AG20443 (cell line): ENCODE measurements at regions not wholly inside any gene's neighbourhood (a gene's known extent, or its start where the extent isn't known, plus 50 kb on each side); places are given as distances from the start of the nearest gene placed in this dataset.
"Not testable (repeated sequence)": the region's sequence is repeated elsewhere in the genome, so short reads cannot be mapped to it uniquely, and the experiment has no call there.

Experiments
- DNase-seq: peaks from one replicate; pipeline ENCODE4 v3.0.0; 2012; ENCODE audit warnings: low spot score, mixed read lengths

- no peak for DNase-seq
These were observed 119.7 kb upstream of the ZFP64 start for GRCh38 chr20:52311209-52311794.

- no peak for DNase-seq
These were observed 117.6 kb upstream of the ZFP64 start for GRCh38 chr20:52309181-52309580.

GRCh38 chr20:52306477-52306876, 114.9 kb upstream of the ZFP64 start:
- no peak for DNase-seq

- no peak for DNase-seq
These were observed 114.3 kb upstream of the ZFP64 start for GRCh38 chr20:52305858-52306257.

- DNase-seq, result no peak
These were observed 113.6 kb upstream of the ZFP64 start for GRCh38 chr20:52305024-52305645.

GRCh38 chr20:52303281-52303950, 111.8 kb upstream of the ZFP64 start:
- DNase-seq, result no peak

GRCh38 chr20:52302736-52303135, 111.2 kb upstream of the ZFP64 start:
- DNase-seq, result no peak

- DNase-seq, result not testable (repeated sequence)
These were observed 110.5 kb upstream of the ZFP64 start for GRCh38 chr20:52302051-52302450.

GRCh38 chr20:52295556-52295955, 104.0 kb upstream of the ZFP64 start:
- no peak for DNase-seq

- no peak for DNase-seq
These were observed 102.6 kb upstream of the ZFP64 start for GRCh38 chr20:52294106-52294628.

- DNase-seq, result no peak
These were observed 99.5 kb upstream of the ZFP64 start for GRCh38 chr20:52291109-52291508.

- no peak for DNase-seq
These were observed 99.0 kb upstream of the ZFP64 start for GRCh38 chr20:52290569-52290968.

GRCh38 chr20:52289956-52290565, 98.5 kb upstream of the ZFP64 start:
- no peak for DNase-seq

GRCh38 chr20:52280407-52280806, 88.8 kb upstream of the ZFP64 start:
- DNase-seq, result no peak

- peak; percentile 29 for DNase-seq
These were observed 88.1 kb upstream of the ZFP64 start for GRCh38 chr20:52279706-52280105.

- DNase-seq, result no peak
These were observed 83.7 kb upstream of the ZFP64 start for GRCh38 chr20:52275181-52275691.

- no peak for DNase-seq
These were observed 79.1 kb upstream of the ZFP64 start for GRCh38 chr20:52270696-52271095.

- DNase-seq, result no peak
These were observed 78.5 kb upstream of the ZFP64 start for GRCh38 chr20:52270001-52270606.

- peak; percentile 54 for DNase-seq
These were observed 77.7 kb upstream of the ZFP64 start for GRCh38 chr20:52269321-52269720.

- DNase-seq, result peak; percentile 50
These were observed 76.7 kb upstream of the ZFP64 start for GRCh38 chr20:52268184-52268749.

- DNase-seq, result no peak
These were observed 75.8 kb upstream of the ZFP64 start for GRCh38 chr20:52267418-52267817.

GRCh38 chr20:52263757-52264156, 72.2 kb upstream of the ZFP64 start:
- no peak for DNase-seq
